MM.1S (cell line): ENCODE measurements at regions not wholly inside any gene's neighbourhood (a gene's known extent, or its start where the extent isn't known, plus 50 kb on each side); places are given as distances from the start of the nearest gene placed in this dataset.

Experiments
- DNase-seq: peaks from one replicate; pipeline ENCODE4 v3.0.0-alpha.2; 2015
- H2AFZ ChIP-seq: fragments of 300-600 bp; sonication (generic); 2 replicates; pipeline ENCODE4 v1.6.0; 2016; ENCODE audit warnings: antibody characterized with exemption, low read length
- H3F3A ChIP-seq: fragments of 300-600 bp; sonication (generic); 2 replicates; pipeline ENCODE4 v1.6.1; 2016; ENCODE audit warnings: mild to moderate bottlenecking, antibody characterized with exemption, low read length, moderate library complexity, mixed read lengths; ENCODE audit not compliant: insufficient read depth
- H3K27ac ChIP-seq: fragments of 300-600 bp; sonication (generic); 2 replicates; pipeline ENCODE4 v1.5.1; 2016; ENCODE audit warnings: mild to moderate bottlenecking, low read length
- H3K27me3 ChIP-seq: fragments of 300-600 bp; sonication (generic); replicated peaks from 2 replicates; pipeline ENCODE4 v1.6.0; 2016; ENCODE audit warnings: low read length; ENCODE audit not compliant: insufficient read depth
- H3K36me3 ChIP-seq: fragments of 300-600 bp; sonication (generic); replicated peaks from 2 replicates; pipeline ENCODE4 v1.6.1; 2016; ENCODE audit warnings: mild to moderate bottlenecking, low read length, mixed read lengths; ENCODE audit not compliant: insufficient read depth
- H3K4me1 ChIP-seq: fragments of 300-600 bp; sonication (generic); 2 replicates; pipeline ENCODE4 v1.6.1; 2016; ENCODE audit warnings: low read length, mixed read lengths
- H3K4me2 ChIP-seq: fragments of 300-600 bp; sonication (generic); 2 replicates; pipeline ENCODE4 v1.6.0; 2016; ENCODE audit warnings: low read depth, low read length
- H3K4me3 ChIP-seq: fragments of 300-600 bp; sonication (generic); 2 replicates; pipeline ENCODE4 v1.5.1; 2016; ENCODE audit warnings: low read length, mixed read lengths
- H3K79me2 ChIP-seq: fragments of 300-600 bp; sonication (generic); 2 replicates; pipeline ENCODE4 v1.6.1; 2016; ENCODE audit warnings: mixed run types, low read length, mixed read lengths
- H3K9ac ChIP-seq: fragments of 300-600 bp; sonication (generic); 2 replicates; pipeline ENCODE4 v1.6.1; 2016; ENCODE audit warnings: low read length, mixed read lengths
- H3K9me2 ChIP-seq: fragments of 300-600 bp; sonication (generic); replicated peaks from 2 replicates; pipeline ENCODE4 v1.6.1; 2016; ENCODE audit warnings: mild to moderate bottlenecking, low read length, mixed read lengths; ENCODE audit not compliant: insufficient read depth
- H3K9me3 ChIP-seq: fragments of 300-600 bp; sonication (generic); replicated peaks from 2 replicates; pipeline ENCODE4 v1.6.1; 2016; ENCODE audit warnings: mild to moderate bottlenecking, low read length, mixed read lengths; ENCODE audit not compliant: insufficient read depth
- H4K20me1 ChIP-seq: fragments of 300-600 bp; sonication (generic); 2 replicates; pipeline ENCODE4 v1.6.1; 2016; ENCODE audit warnings: mild to moderate bottlenecking, low read length, moderate library complexity, mixed read lengths; ENCODE audit not compliant: insufficient read depth
- CTCF ChIP-seq: fragments of 300-600 bp; sonication (generic); IDR thresholded peaks from 2 replicates; pipeline ENCODE4 v1.5.1; 2016; ENCODE audit warnings: antibody characterized with exemption, low read length, mixed read lengths
- EZH2 ChIP-seq: fragments of 300-600 bp; sonication (generic); optimal IDR thresholded peaks from 2 replicates; pipeline ENCODE3; 2017; ENCODE audit warnings: low read depth, mild to moderate bottlenecking, antibody characterized with exemption, low read length, mixed read lengths
- EZH2phosphoT487 ChIP-seq: fragments of 300-600 bp; sonication (generic); IDR thresholded peaks from 2 replicates; pipeline ENCODE4 v1.6.1; 2018; ENCODE audit warnings: antibody characterized with exemption, low read length

DNA sequence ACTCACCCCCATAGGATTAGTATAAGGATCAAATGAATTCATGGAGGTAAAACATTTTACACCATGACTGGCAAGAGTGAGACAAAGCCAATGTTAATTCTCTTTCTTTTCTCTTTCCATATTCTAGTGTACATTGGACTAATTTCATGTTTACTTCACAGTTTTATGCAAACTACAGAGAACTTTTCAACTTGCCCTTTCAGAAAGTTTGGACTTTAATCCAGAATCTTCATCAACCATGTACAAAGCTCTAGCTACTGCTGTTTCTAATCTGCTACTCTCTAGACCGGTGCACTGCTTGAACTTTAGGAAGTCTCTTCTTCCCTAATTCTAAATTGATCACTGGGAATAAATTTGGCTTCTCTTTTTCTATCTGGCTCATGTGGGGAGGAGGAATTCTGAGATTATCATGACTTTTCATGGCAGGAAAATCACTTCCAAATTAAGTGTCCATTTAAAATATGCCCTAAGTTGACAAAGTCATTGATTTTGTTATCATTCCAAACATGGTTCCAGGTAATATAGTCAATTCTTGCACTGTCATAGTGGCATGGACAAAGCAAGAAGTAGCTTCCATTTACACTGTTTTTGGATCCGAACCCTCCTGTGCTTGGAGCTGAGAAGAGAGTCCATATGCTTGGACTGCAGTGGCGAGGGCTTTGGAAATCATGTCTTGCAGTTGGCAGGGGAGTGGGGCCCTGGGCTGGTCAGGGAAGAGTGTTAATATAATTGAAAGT is 903.3 kb downstream of the CCSER2 start:
- Histone ChIP-seq H3K4me3 (no peak overlapping the region), H3K27ac (no peak overlapping the region), H3K4me1 (no peaks in the 10 kb centered on the region), H3K9me3 (no peaks in the 10 kb centered on the region), H3K9me2 (no peaks in the 10 kb centered on the region), H2AFZ (no peak overlapping the region), H3K36me3 (no peaks in the 10 kb centered on the region), H3F3A (no peaks in the 10 kb centered on the region), H3K4me2 (no peak overlapping the region), H3K79me2 (no peaks in the 10 kb centered on the region), H4K20me1 (no peaks in the 10 kb centered on the region), H3K9ac (no peak overlapping the region), H3K27me3 (no peaks in the 10 kb centered on the region)
- DNase-seq, result no peak
- no peak for TF ChIP-seq EZH2phosphoT487
- no peak for TF ChIP-seq EZH2
- TF ChIP-seq CTCF, result no peak

- H3K79me2 ChIP-seq, result no peaks in the 10 kb centered on the region
- H3K27me3 ChIP-seq, result no peaks in the 10 kb centered on the region
- no peaks in the 10 kb centered on the region for H3K36me3 ChIP-seq
- no peaks in the 10 kb centered on the region for H3K4me1 ChIP-seq
- no peak overlapping the region for H3K9ac ChIP-seq
- no peak overlapping the region for H3K4me2 ChIP-seq
- H3K9me3 ChIP-seq, result no peaks in the 10 kb centered on the region
- H3K27ac ChIP-seq, result no peak overlapping the region
- H3F3A ChIP-seq, result no peaks in the 10 kb centered on the region
- H3K4me3 ChIP-seq, result no peak overlapping the region
- H2AFZ ChIP-seq, result no peak overlapping the region
- no peaks in the 10 kb centered on the region for H4K20me1 ChIP-seq
- H3K9me2 ChIP-seq, result no peaks in the 10 kb centered on the region
- no peak for DNase-seq
- TF ChIP-seq CTCF (no peak), EZH2phosphoT487 (no peak), EZH2 (no peak)
Observed at GRCh38 chr10:85235258-85235657, 906.9 kb downstream of the CCSER2 start.

DNA sequence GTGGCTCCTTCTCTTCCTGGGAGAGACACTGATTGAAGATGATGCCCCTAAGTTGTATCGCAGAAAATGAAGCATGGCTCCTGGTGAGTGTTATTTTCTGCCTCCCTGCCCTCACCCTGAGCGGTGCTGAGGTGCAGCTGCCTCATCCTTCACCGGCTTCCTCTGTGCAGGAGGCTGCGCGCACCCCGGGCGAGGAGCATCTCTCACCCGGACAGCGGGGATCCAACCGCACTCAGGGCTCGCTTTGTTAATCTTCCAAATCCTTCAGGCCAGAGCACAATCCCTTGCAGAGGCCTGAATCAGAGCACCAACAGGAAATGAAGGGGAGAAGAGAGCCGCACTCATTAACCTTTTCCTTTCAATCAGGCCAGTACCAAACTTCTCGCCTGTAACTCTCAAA is 910.3 kb downstream of the CCSER2 start:
- H3K27ac ChIP-seq, result no peak overlapping the region
- no peaks in the 10 kb centered on the region for H3K79me2 ChIP-seq
- no peaks in the 10 kb centered on the region for H3K9me3 ChIP-seq
- no peak overlapping the region for H3K4me3 ChIP-seq
- no peaks in the 10 kb centered on the region for H3K27me3 ChIP-seq
- H4K20me1 ChIP-seq, result no peaks in the 10 kb centered on the region
- no peaks in the 10 kb centered on the region for H3K36me3 ChIP-seq
- no peak overlapping the region for H2AFZ ChIP-seq
- H3K4me1 ChIP-seq, result no peaks in the 10 kb centered on the region
- TF ChIP-seq EZH2 (no peak), EZH2phosphoT487 (no peak)
- H3K9ac ChIP-seq, result no peak overlapping the region
- H3K9me2 ChIP-seq, result no peaks in the 10 kb centered on the region
- H3K4me2 ChIP-seq, result no peak overlapping the region
- no peaks in the 10 kb centered on the region for H3F3A ChIP-seq
- DNase-seq, result no peak

DNA sequence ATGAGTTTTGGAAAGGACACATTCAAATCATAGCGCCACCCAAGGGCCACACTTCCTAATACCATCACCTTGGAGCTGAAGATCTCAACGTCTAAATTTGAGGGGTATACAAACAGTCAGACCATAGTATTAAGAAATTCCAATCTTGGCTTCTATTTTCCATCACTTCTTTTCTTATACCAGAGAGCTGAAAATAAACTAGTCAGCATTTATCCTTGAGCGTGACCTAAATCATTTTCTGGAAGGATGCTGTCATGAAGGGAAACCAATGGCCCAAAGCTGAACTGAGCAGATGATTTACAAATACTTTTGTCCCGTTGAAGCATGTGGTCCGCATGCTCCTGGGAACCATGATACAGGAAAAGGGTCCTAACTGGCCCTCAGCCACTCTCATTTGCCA is 921.9 kb downstream of the CCSER2 start:
- H3K27me3 ChIP-seq, result no peaks in the 10 kb centered on the region
- no peak overlapping the region for H3K9ac ChIP-seq
- TF ChIP-seq EZH2phosphoT487 (no peak), EZH2 (no peak), CTCF (no peak)
- H3K36me3 ChIP-seq, result no peaks in the 10 kb centered on the region
- no peak overlapping the region for H3K4me2 ChIP-seq
- H3F3A ChIP-seq, result no peaks in the 10 kb centered on the region
- no peak overlapping the region for H3K27ac ChIP-seq
- no peaks in the 10 kb centered on the region for H3K9me3 ChIP-seq
- H3K79me2 ChIP-seq, result no peaks in the 10 kb centered on the region
- H3K4me1 ChIP-seq, result no peaks in the 10 kb centered on the region
- H2AFZ ChIP-seq, result no peak overlapping the region
- no peaks in the 10 kb centered on the region for H3K9me2 ChIP-seq
- H3K4me3 ChIP-seq, result no peak overlapping the region
- DNase-seq, result no peak
- H4K20me1 ChIP-seq, result no peaks in the 10 kb centered on the region
